ENCODE measurements at regions not wholly inside any gene's neighbourhood (a gene's known extent, or its start where the extent isn't known, plus 50 kb on each side); places are given as distances from the start of the nearest gene placed in this dataset.

GRCh38 chr10:107341281-107341680 is 176.8 kb upstream of the SORCS1 start:
- no peaks in the 10 kb centered on the region for H3K9me2 ChIP-seq (replicated peaks; ENCODE audit: low read depth, low read length)
- no peaks in the 10 kb centered on the region for H3K36me3 ChIP-seq (ENCODE audit: insufficient read depth, low read length)
- no peaks in the 10 kb centered on the region; the same call in 1 of the 2 replicates for H3K9me3 ChIP-seq (ENCODE audit: insufficient read depth, low read depth, low read length)
- H3K4me3 ChIP-seq (ENCODE audit: low read length, poor library complexity, severe bottlenecking): no peak overlapping the region
- no peak overlapping the region for H2AFZ ChIP-seq (ENCODE audit: low read length)
- TF ChIP-seq EZH2phosphoT487 (IDR thresholded peaks at IDR 0.05; ENCODE audit: borderline replicate concordance): no peak
- TF ChIP-seq, protein P1, sequence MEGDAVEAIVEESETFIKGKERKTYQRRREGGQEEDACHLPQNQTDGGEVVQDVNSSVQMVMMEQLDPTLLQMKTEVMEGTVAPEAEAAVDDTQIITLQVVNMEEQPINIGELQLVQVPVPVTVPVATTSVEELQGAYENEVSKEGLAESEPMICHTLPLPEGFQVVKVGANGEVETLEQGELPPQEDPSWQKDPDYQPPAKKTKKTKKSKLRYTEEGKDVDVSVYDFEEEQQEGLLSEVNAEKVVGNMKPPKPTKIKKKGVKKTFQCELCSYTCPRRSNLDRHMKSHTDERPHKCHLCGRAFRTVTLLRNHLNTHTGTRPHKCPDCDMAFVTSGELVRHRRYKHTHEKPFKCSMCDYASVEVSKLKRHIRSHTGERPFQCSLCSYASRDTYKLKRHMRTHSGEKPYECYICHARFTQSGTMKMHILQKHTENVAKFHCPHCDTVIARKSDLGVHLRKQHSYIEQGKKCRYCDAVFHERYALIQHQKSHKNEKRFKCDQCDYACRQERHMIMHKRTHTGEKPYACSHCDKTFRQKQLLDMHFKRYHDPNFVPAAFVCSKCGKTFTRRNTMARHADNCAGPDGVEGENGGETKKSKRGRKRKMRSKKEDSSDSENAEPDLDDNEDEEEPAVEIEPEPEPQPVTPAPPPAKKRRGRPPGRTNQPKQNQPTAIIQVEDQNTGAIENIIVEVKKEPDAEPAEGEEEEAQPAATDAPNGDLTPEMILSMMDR (conservative IDR thresholded peaks at IDR 0.05; ENCODE audit: low read length): no peak
- H3K4me1 ChIP-seq (ENCODE audit: insufficient read depth, low read length, poor library complexity, severe bottlenecking): no peaks in the 10 kb centered on the region
- no peak overlapping the region for H3K4me2 ChIP-seq (ENCODE audit: low read depth, low read length, poor library complexity, severe bottlenecking)
- H4K20me1 ChIP-seq (ENCODE audit: insufficient read depth, low read length, poor library complexity, severe bottlenecking): no peaks in the 10 kb centered on the region
- H3K9ac ChIP-seq (ENCODE audit: low read depth, low read length, poor library complexity, severe bottlenecking): no peak overlapping the region
- no peaks in the 10 kb centered on the region for H3K79me2 ChIP-seq (ENCODE audit: insufficient read depth, low read length)
- no peaks in the 10 kb centered on the region for H3F3A ChIP-seq (ENCODE audit: low read depth)
- no peaks in the 10 kb centered on the region for H3K27me3 ChIP-seq (ENCODE audit: insufficient read depth, low read length, poor library complexity, severe bottlenecking)

DNA sequence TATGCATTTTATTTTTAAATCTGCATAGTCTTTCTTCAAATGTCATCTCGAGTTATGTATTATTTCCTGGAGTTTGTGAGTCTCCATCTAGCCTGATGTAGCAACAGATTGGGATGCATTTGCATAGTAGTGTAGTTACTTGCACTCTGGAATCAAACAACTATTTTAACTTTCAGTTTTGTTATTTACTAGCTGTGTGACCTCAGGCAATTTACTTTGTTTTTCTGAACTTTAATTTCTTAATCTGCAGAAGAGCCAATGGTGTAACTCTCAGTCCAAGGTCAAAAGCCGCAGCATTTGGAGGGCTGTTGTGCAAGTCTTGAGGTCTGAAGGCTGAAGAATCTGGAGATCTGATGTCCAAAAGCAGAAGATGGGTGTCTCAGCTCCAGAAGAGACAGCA is 175.8 kb upstream of the SORCS1 start:
- H3K9me3 ChIP-seq (ENCODE audit: insufficient read depth, low read depth, low read length): no peaks in the 10 kb centered on the region; the same call in 1 of the 2 replicates
- H3K27me3 ChIP-seq (ENCODE audit: insufficient read depth, low read length, poor library complexity, severe bottlenecking): no peaks in the 10 kb centered on the region
- no peaks in the 10 kb centered on the region for H4K20me1 ChIP-seq (ENCODE audit: insufficient read depth, low read length, poor library complexity, severe bottlenecking)
- H3K9me2 ChIP-seq (replicated peaks; ENCODE audit: low read depth, low read length): no peaks in the 10 kb centered on the region
- H3K4me2 ChIP-seq (ENCODE audit: low read depth, low read length, poor library complexity, severe bottlenecking): no peak overlapping the region
- TF ChIP-seq EZH2phosphoT487 (IDR thresholded peaks at IDR 0.05; ENCODE audit: borderline replicate concordance): no peak
- TF ChIP-seq, protein P1 (conservative IDR thresholded peaks at IDR 0.05; ENCODE audit: low read length): no peak
- H3F3A ChIP-seq (ENCODE audit: low read depth): no peaks in the 10 kb centered on the region
- H3K4me3 ChIP-seq (ENCODE audit: low read length, poor library complexity, severe bottlenecking): no peak overlapping the region
- H3K9ac ChIP-seq (ENCODE audit: low read depth, low read length, poor library complexity, severe bottlenecking): no peak overlapping the region
- no peaks in the 10 kb centered on the region for H3K79me2 ChIP-seq (ENCODE audit: insufficient read depth, low read length)
- H3K36me3 ChIP-seq (ENCODE audit: insufficient read depth, low read length): no peaks in the 10 kb centered on the region
- H3K4me1 ChIP-seq (ENCODE audit: insufficient read depth, low read length, poor library complexity, severe bottlenecking): no peaks in the 10 kb centered on the region
- H2AFZ ChIP-seq (ENCODE audit: low read length): no peak overlapping the region

DNA sequence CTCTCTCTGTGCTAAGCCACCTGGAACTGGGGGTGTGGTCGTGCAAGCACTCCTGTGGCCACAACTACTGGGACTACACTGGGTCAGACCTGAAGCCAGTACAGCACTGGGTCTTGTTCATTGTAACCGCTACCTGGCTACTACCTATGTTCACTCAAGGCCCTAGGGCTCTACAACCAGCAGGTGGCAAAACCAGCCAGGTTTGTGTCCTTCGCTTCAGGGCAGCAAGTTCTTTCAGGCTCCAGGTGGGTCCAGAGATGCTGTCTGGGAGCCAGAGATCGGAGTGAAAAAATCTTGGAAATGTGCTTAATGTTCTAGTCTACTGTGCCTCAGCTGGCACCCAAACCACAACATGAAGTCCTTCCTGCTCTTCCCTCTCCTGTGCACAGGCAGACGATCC is 171.6 kb upstream of the SORCS1 start:
- Histone ChIP-seq H3K9me2 (replicated peaks; ENCODE audit: low read depth, low read length) (no peaks in the 10 kb centered on the region), H3F3A (ENCODE audit: low read depth) (no peaks in the 10 kb centered on the region), H4K20me1 (ENCODE audit: insufficient read depth, low read length, poor library complexity, severe bottlenecking) (no peaks in the 10 kb centered on the region), H3K4me3 (ENCODE audit: low read length, poor library complexity, severe bottlenecking) (no peak overlapping the region), H3K79me2 (ENCODE audit: insufficient read depth, low read length) (no peaks in the 10 kb centered on the region), H3K36me3 (ENCODE audit: insufficient read depth, low read length) (no peaks in the 10 kb centered on the region), H2AFZ (ENCODE audit: low read length) (no peak overlapping the region), H3K9me3 (ENCODE audit: insufficient read depth, low read depth, low read length) (no peaks in the 10 kb centered on the region; the same call in 1 of the 2 replicates), H3K4me1 (ENCODE audit: insufficient read depth, low read length, poor library complexity, severe bottlenecking) (no peaks in the 10 kb centered on the region), H3K27me3 (ENCODE audit: insufficient read depth, low read length, poor library complexity, severe bottlenecking) (no peaks in the 10 kb centered on the region), H3K4me2 (ENCODE audit: low read depth, low read length, poor library complexity, severe bottlenecking) (no peak overlapping the region), H3K9ac (ENCODE audit: low read depth, low read length, poor library complexity, severe bottlenecking) (no peak overlapping the region)
- TF ChIP-seq, protein P1 (conservative IDR thresholded peaks at IDR 0.05; ENCODE audit: low read length): no peak
- TF ChIP-seq EZH2phosphoT487 (IDR thresholded peaks at IDR 0.05; ENCODE audit: borderline replicate concordance): no peak

All from Loucy (cell line).